GM19023 (cell line): ENCODE measurements at regions not wholly inside any gene's neighbourhood (a gene's known extent, or its start where the extent isn't known, plus 50 kb on each side); places are given as distances from the start of the nearest gene placed in this dataset.

Experiments used
- ATAC-seq: cut with Tn5 transposase; IDR thresholded peaks from one replicate; pipeline ENCODE4 v1.9.1; 2021; ENCODE audit warnings: mild to moderate bottlenecking, moderate library complexity; ENCODE audit not compliant: unreplicated experiment

GRCh38 chr3:194076475-194076874 lies 59.5 kb upstream of the HES1 start:
- no peak for ATAC-seq

- ATAC-seq = no peak
Measured at GRCh38 chr3:194077602-194078001, 58.3 kb upstream of the HES1 start.

GRCh38 chr3:194078045-194078821 lies 57.7 kb upstream of the HES1 start:
- ATAC-seq = no peak

- no peak for ATAC-seq
Measured at GRCh38 chr3:194079702-194080172, 56.2 kb upstream of the HES1 start.

GRCh38 chr3:194080436-194080835 lies 55.5 kb upstream of the HES1 start:
- ATAC-seq = no peak

GRCh38 chr3:194080913-194081800 lies 54.8 kb upstream of the HES1 start:
- ATAC-seq = no peak

- no peak for ATAC-seq
Measured at GRCh38 chr3:194081826-194082225, 54.1 kb upstream of the HES1 start.

GRCh38 chr3:194082743-194083636 lies 53.0 kb upstream of the HES1 start:
- no peak for ATAC-seq

GRCh38 chr3:194083637-194084224 lies 52.2 kb upstream of the HES1 start:
- peak; percentile 31 for ATAC-seq

- peak; percentile 94 for ATAC-seq
Measured at GRCh38 chr3:194084284-194084683, 51.7 kb upstream of the HES1 start.
